ENCODE measurements at regions not wholly inside any gene's neighbourhood (a gene's known extent, or its start where the extent isn't known, plus 50 kb on each side); places are given as distances from the start of the nearest gene placed in this dataset.
"Not testable (repeated sequence)": the region's sequence is repeated elsewhere in the genome, so short reads cannot be mapped to it uniquely, and the experiment has no call there.

DNA sequence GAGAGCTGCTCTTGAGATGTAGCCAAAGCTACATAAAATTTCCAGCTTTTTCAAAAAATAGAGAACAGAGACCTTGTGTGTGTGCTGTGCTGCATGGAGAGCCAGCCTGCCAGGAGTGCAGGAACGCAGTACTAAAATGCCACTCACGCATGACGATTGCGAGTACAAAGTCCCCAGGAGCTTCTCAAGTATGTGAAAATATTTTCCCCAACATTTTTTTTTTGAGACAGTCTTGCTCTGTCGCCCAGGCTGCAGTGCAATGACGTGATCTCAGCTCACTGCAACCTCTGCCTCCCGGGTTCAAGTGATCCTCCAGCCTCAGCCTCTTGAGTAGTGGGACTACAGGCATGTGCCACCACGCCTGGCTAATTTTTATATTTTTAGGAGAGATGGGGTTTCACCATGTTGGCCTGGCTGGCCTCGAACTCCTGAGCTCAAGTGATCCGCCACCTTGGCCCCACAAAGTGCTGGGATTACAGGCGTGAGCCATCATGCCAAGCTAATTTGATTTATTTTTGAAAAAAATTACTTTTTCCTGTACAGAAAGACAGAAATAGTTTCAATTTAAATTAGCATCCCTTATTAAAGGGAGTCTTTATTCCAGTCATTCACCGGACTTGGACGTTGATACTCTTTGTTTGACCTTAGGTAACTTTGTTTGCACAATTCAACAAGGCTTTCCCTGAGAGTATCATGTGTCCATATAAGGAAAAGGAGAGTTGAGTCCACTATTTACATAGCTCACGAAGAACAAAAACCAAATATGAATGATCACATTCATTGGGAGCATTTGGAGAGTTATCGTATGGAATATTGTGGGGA is 57.9 kb upstream of the GPR31 start:
- not testable (repeated sequence) for TF ChIP-seq CTCF, POLR2A (IDR thresholded peaks at IDR 0.05)

Measured in right lobe of liver (tissue), 4 donors.